NT2/D1 (cell line): ENCODE measurements at regions not wholly inside any gene's neighbourhood (a gene's known extent, or its start where the extent isn't known, plus 50 kb on each side); places are given as distances from the start of the nearest gene placed in this dataset.

Experiments
- YY1 ChIP-seq: IDR thresholded peaks from 2 replicates; pipeline ENCODE4 v1.6.1; 2011; ENCODE audit not compliant: insufficient read length, insufficient read depth
- ZNF274 ChIP-seq: IDR thresholded peaks from 2 replicates; pipeline ENCODE4 v1.6.1; 2011; ENCODE audit warnings: mild to moderate bottlenecking, low read depth, low read length

GRCh38 chr5:30928956-30929355, 264.5 kb upstream of the CDH6 start:
- TF ChIP-seq YY1 (no peak), ZNF274 (no peak)
